GM19324 (cell line): ENCODE measurements at regions not wholly inside any gene's neighbourhood (a gene's known extent, or its start where the extent isn't known, plus 50 kb on each side); places are given as distances from the start of the nearest gene placed in this dataset.

Experiments
- ATAC-seq: cut with Tn5 transposase; IDR thresholded peaks from one replicate; pipeline ENCODE4 v1.9.1; 2021; ENCODE audit warnings: mild to moderate bottlenecking, moderate library complexity; ENCODE audit not compliant: unreplicated experiment, low FRiP score

GRCh38 chr3:102174832-102175374 is 259.9 kb upstream of the ZPLD1 start:
- no peak for ATAC-seq

- no peak for ATAC-seq
Measured at GRCh38 chr3:102176333-102177050, 258.3 kb upstream of the ZPLD1 start.

- ATAC-seq: no peak
Measured at GRCh38 chr3:102177075-102177755, 257.6 kb upstream of the ZPLD1 start.

GRCh38 chr3:102178817-102179216 is 256.0 kb upstream of the ZPLD1 start:
- ATAC-seq: no peak

GRCh38 chr3:102179326-102180177 is 255.3 kb upstream of the ZPLD1 start:
- no peak for ATAC-seq

GRCh38 chr3:102180280-102180931 is 254.4 kb upstream of the ZPLD1 start:
- no peak for ATAC-seq

- ATAC-seq: no peak
Measured at GRCh38 chr3:102181175-102181920, 253.5 kb upstream of the ZPLD1 start.

- no peak for ATAC-seq
Measured at GRCh38 chr3:102182162-102182561, 252.7 kb upstream of the ZPLD1 start.

GRCh38 chr3:102183186-102183585 is 251.6 kb upstream of the ZPLD1 start:
- ATAC-seq: no peak

GRCh38 chr3:102183623-102184022 is 251.2 kb upstream of the ZPLD1 start:
- no peak for ATAC-seq

GRCh38 chr3:102189541-102189940 is 245.3 kb upstream of the ZPLD1 start:
- no peak for ATAC-seq

- no peak for ATAC-seq
Measured at GRCh38 chr3:102189956-102190723, 244.7 kb upstream of the ZPLD1 start.

GRCh38 chr3:102192575-102192974 is 242.2 kb upstream of the ZPLD1 start:
- no peak for ATAC-seq

- no peak for ATAC-seq
Measured at GRCh38 chr3:102193255-102193654, 241.6 kb upstream of the ZPLD1 start.

- ATAC-seq: no peak
Measured at GRCh38 chr3:102194001-102194400, 240.8 kb upstream of the ZPLD1 start.

GRCh38 chr3:102194760-102195159 is 240.1 kb upstream of the ZPLD1 start:
- ATAC-seq: no peak

- ATAC-seq: no peak
Measured at GRCh38 chr3:102195198-102195948, 239.4 kb upstream of the ZPLD1 start.

GRCh38 chr3:102200126-102200525 is 234.7 kb upstream of the ZPLD1 start:
- no peak for ATAC-seq
